Liver (tissue), 7 donors: ENCODE measurements at regions not wholly inside any gene's neighbourhood (a gene's known extent, or its start where the extent isn't known, plus 50 kb on each side); places are given as distances from the start of the nearest gene placed in this dataset.

ENCODE experiments used
- DNase-seq: peaks from one replicate; pipeline ENCODE4 v3.0.0-alpha.2; 2017; ENCODE audit warnings: low spot score
- H3K27ac ChIP-seq, 2 donors: one replicate each; pipeline ENCODE4 v1.7.0; 2013; ENCODE audit warnings: inconsistent platforms in 2 of 2, low read length in 2 of 2, control low read depth in 1 of 2, low read depth in 1 of 2, mild to moderate bottlenecking in 1 of 2
- H3K27me3 ChIP-seq, 4 donors: one replicate each; pipeline versions ENCODE4 v1.6.1 to v1.7.0; 2013; ENCODE audit warnings: low read length in 3 of 4, inconsistent platforms in 1 of 4, mild to moderate bottlenecking in 1 of 4, moderate library complexity in 1 of 4; ENCODE audit not compliant: control insufficient read depth in 4 of 4, insufficient read depth in 4 of 4
- H3K36me3 ChIP-seq, 4 donors: one replicate each; pipeline versions ENCODE4 v1.6.1 to v1.7.0; 2013; ENCODE audit warnings: low read length in 3 of 4, mild to moderate bottlenecking in 3 of 4, low read depth in 1 of 4, moderate library complexity in 1 of 4; ENCODE audit not compliant: control insufficient read depth in 4 of 4, insufficient read depth in 3 of 4
- H3K4me1 ChIP-seq, 4 donors: one replicate each; pipeline versions ENCODE4 v1.6.1 to v1.7.0; 2013; ENCODE audit warnings: low read length in 3 of 4, mild to moderate bottlenecking in 3 of 4, moderate library complexity in 1 of 4; ENCODE audit not compliant: control insufficient read depth in 4 of 4, insufficient read depth in 4 of 4
- H3K4me3 ChIP-seq, 3 donors: one replicate each; pipeline versions ENCODE4 v1.6.1 to v1.7.0; 2013; ENCODE audit warnings: low read length in 3 of 3, control low read depth in 1 of 3, low read depth in 1 of 3, mild to moderate bottlenecking in 1 of 3
- H3K9ac ChIP-seq, 2 donors: one replicate each; pipeline ENCODE4 v1.7.0; 2013; ENCODE audit warnings: low read length in 2 of 2, mild to moderate bottlenecking in 2 of 2, moderate library complexity in 2 of 2, control low read depth in 1 of 2, low read depth in 1 of 2
- H3K9me3 ChIP-seq, 4 donors: one replicate each; pipeline versions ENCODE4 v1.6.1 to v1.7.0; 2013; ENCODE audit warnings: low read length in 3 of 4; ENCODE audit not compliant: control insufficient read depth in 4 of 4
- EGR1 ChIP-seq, 2 donors: IDR thresholded peaks; 2 replicates each; pipeline ENCODE4 v1.6.1; 2016 to 2018; ENCODE audit warnings: antibody characterized with exemption in 2 of 2, low read depth in 2 of 2
- FOXA1 ChIP-seq: IDR thresholded peaks from 2 replicates; pipeline ENCODE4 v1.6.1; 2016; ENCODE audit warnings: antibody characterized with exemption
- FOXA2 ChIP-seq: IDR thresholded peaks from 2 replicates; pipeline ENCODE4 v1.6.1; 2016; ENCODE audit warnings: antibody characterized with exemption
- GABPA ChIP-seq, 2 donors: IDR thresholded peaks in 1 of 2; conservative IDR thresholded peaks in 1 of 2; 2 replicates each; pipeline ENCODE4 v1.6.1; 2016; ENCODE audit warnings: antibody characterized with exemption in 2 of 2, mild to moderate bottlenecking in 1 of 2, moderate library complexity in 1 of 2
- HNF4A ChIP-seq, 2 donors: conservative IDR thresholded peaks; 2 replicates each; pipeline ENCODE4 v1.6.1; 2016; ENCODE audit warnings: antibody characterized with exemption in 2 of 2, mild to moderate bottlenecking in 2 of 2
- HNF4G ChIP-seq: IDR thresholded peaks from 2 replicates; pipeline ENCODE4 v1.6.1; 2016; ENCODE audit warnings: antibody characterized with exemption
- JUND ChIP-seq, 2 donors: IDR thresholded peaks; 2 replicates each; pipeline ENCODE4 v1.6.1; 2016; ENCODE audit warnings: antibody characterized with exemption in 2 of 2
- MAX ChIP-seq: IDR thresholded peaks from 2 replicates; pipeline ENCODE4 v1.6.1; 2016; ENCODE audit warnings: antibody characterized with exemption
- NR2F2 ChIP-seq: IDR thresholded peaks from 2 replicates; pipeline ENCODE4 v1.6.1; 2016; ENCODE audit warnings: antibody characterized with exemption
- RAD21 ChIP-seq, 2 donors: IDR thresholded peaks; 2 replicates each; pipeline ENCODE4 v1.6.1; 2016; ENCODE audit warnings: antibody characterized with exemption in 2 of 2, mild to moderate bottlenecking in 2 of 2
- TAF1 ChIP-seq: conservative IDR thresholded peaks from 2 replicates; pipeline ENCODE4 v1.6.1; 2016; ENCODE audit warnings: antibody characterized with exemption, mild to moderate bottlenecking
- YY1 ChIP-seq: IDR thresholded peaks from 2 replicates; pipeline ENCODE4 v1.6.1; 2016; ENCODE audit warnings: antibody characterized with exemption, mild to moderate bottlenecking
- ZBTB33 ChIP-seq: IDR thresholded peaks from 2 replicates; pipeline ENCODE4 v1.6.1; 2016; ENCODE audit warnings: antibody characterized with exemption
- WGBS: extraction: QIAGEN DNeasy Blood & Tissue Kit; methylation state at CpG from one replicate; pipeline ENCODE4 v1.1.7; 2013; 5-methylcytosine and 5-hydroxymethylcytosine counted together
- TF ChIP-seq, protein P1 (sequence below): IDR thresholded peaks from 2 replicates; pipeline ENCODE4 v1.6.1; 2016; ENCODE audit warnings: antibody characterized with exemption
- TF ChIP-seq, protein P2 (sequence below): IDR thresholded peaks from 2 replicates; pipeline ENCODE4 v1.6.1; 2016; ENCODE audit warnings: antibody characterized with exemption, mild to moderate bottlenecking
- donor health status: healthy.
- donor health status: healthy.
- donor health status: healthy.
- donor health status: healthy.

DNA sequence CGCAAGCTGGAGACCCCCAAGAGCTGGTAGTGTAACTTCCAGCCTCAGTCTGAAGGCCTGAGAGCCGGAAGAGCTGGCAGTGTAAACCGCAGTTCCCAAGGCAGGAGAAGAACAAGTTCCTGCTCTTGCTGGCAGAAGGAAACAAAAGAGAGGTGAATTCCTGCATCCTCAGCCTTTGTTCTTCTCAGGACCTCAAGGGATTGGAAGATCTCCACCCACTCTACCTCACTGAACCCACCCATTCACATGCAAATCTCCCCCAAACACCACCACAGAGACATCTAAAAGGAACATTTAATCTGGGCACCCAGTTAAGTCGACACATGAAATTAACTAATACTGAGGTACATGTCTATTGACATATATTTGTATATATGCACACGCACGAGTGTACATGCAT lies 1310.3 kb downstream of the TBC1D22A start:
- no peaks in the 10 kb centered on the region for H3K9me3 ChIP-seq
- peaks cover 0 to 2% (median 0%) of the 10 kb centered on the region in 4 donors for H3K27me3 ChIP-seq
- TF ChIP-seq MAX (no peak), YY1 (no peak), JUND (IDR thresholded peaks at IDR 0.05) (no peak), NR2F2 (no peak), TAF1 (no peak), GABPA (IDR thresholded peaks at IDR 0.05 in 1 of 2, conservative IDR thresholded peaks at IDR 0.05 in 1 of 2) (no peak), RAD21 (IDR thresholded peaks at IDR 0.05) (no peak), FOXA2 (no peak), HNF4A (conservative IDR thresholded peaks at IDR 0.05) (no peak), FOXA1 (no peak), ZBTB33 (no peak), HNF4G (no peak), EGR1 (IDR thresholded peaks at IDR 0.05; ENCODE audit: low read depth in 2 of 2) (no peak)
- TF ChIP-seq, protein P1, sequence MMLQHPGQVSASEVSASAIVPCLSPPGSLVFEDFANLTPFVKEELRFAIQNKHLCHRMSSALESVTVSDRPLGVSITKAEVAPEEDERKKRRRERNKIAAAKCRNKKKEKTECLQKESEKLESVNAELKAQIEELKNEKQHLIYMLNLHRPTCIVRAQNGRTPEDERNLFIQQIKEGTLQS = no peak
- TF ChIP-seq, protein P2, sequence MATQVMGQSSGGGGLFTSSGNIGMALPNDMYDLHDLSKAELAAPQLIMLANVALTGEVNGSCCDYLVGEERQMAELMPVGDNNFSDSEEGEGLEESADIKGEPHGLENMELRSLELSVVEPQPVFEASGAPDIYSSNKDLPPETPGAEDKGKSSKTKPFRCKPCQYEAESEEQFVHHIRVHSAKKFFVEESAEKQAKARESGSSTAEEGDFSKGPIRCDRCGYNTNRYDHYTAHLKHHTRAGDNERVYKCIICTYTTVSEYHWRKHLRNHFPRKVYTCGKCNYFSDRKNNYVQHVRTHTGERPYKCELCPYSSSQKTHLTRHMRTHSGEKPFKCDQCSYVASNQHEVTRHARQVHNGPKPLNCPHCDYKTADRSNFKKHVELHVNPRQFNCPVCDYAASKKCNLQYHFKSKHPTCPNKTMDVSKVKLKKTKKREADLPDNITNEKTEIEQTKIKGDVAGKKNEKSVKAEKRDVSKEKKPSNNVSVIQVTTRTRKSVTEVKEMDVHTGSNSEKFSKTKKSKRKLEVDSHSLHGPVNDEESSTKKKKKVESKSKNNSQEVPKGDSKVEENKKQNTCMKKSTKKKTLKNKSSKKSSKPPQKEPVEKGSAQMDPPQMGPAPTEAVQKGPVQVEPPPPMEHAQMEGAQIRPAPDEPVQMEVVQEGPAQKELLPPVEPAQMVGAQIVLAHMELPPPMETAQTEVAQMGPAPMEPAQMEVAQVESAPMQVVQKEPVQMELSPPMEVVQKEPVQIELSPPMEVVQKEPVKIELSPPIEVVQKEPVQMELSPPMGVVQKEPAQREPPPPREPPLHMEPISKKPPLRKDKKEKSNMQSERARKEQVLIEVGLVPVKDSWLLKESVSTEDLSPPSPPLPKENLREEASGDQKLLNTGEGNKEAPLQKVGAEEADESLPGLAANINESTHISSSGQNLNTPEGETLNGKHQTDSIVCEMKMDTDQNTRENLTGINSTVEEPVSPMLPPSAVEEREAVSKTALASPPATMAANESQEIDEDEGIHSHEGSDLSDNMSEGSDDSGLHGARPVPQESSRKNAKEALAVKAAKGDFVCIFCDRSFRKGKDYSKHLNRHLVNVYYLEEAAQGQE = no peak
- WGBS = 55% methylated on average over 6 of the region's 6 CpGs
- no peaks in the 10 kb centered on the region for H3K36me3 ChIP-seq
- H3K4me3 ChIP-seq = no peak overlapping the region
- no peaks in the 10 kb centered on the region for H3K4me1 ChIP-seq
- no peak for DNase-seq
- no peak overlapping the region for H3K27ac ChIP-seq
- no peak overlapping the region for H3K9ac ChIP-seq

- Histone ChIP-seq H3K27me3 (peaks cover 0 to 2% (median 0%) of the 10 kb centered on the region in 4 donors), H3K9ac (no peak overlapping the region), H3K27ac (no peak overlapping the region), H3K9me3 (no peaks in the 10 kb centered on the region), H3K36me3 (no peaks in the 10 kb centered on the region), H3K4me1 (no peaks in the 10 kb centered on the region), H3K4me3 (no peak overlapping the region)
- DNase-seq = no peak
- no peak for TF ChIP-seq JUND (IDR thresholded peaks at IDR 0.05)
- WGBS = 72% methylated on average over 7 of the region's 7 CpGs
Measured at GRCh38 chr22:48071828-48072227, 1309.4 kb downstream of the TBC1D22A start.
